ENCODE measurements at regions not wholly inside any gene's neighbourhood (a gene's known extent, or its start where the extent isn't known, plus 50 kb on each side); places are given as distances from the start of the nearest gene placed in this dataset.

DNA sequence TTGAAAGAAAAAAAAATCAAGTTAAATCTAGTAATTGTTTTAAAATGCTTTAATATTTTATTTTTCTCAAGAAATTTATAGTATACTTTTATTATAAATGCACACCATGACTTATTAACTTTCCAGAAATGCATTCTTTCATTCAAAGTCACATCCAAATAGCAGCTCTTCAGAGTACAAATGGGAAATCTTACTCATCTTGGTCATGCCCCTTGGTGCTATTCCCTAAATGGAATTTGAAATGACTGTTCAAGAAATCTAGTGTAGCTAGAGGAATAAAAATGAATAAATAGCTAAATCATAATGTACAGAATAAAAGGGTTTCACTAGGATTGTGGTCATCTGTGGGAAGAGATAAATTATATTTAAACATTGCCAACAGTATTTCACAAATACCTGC, 1139.7 kb downstream of the PCDH18 start:
- DNase-seq (ENCODE audit: low read depth, low spot score) (no peak), FAIRE-seq (no peak), ATAC-seq (no peak)
- intact Hi-C loops (cut with micrococcal nuclease; ENCODE audit: unreplicated experiment) (no loop called here), in situ Hi-C loops (cut with MboI) (no loop called here)
- H3K36me3 ChIP-seq (ENCODE audit: control insufficient read depth in 2 of 2, insufficient read depth in 2 of 2, low read length in 1 of 2): no peaks in the 10 kb centered on the region
- H3K4me1 ChIP-seq (ENCODE audit: control insufficient read depth, insufficient read depth, low read length): no peaks in the 10 kb centered on the region
- ChIA-PET CTCF (interaction anchor here (1.3 to 1.7 kb wide), 2 partner anchors 8 to 21 kb away, joined by 3 to 5 read pairs; no protein-coding TSS in a partner anchor), SMC1A (ENCODE audit: uncharacterized antibody, unreplicated experiment) (no interaction called here), RAD21 (ENCODE audit: unreplicated experiment) (no interaction called here), POLR2A (no interaction called here)
- H3K27me3 ChIP-seq (replicated peaks in 1 of 2; ENCODE audit: control insufficient read depth in 2 of 2, insufficient read depth in 2 of 2, low read length in 1 of 2): no peaks in the 10 kb centered on the region
- TF ChIP-seq ATF7 (IDR thresholded peaks at IDR 0.05; ENCODE audit: low read depth) (no peak), EGR1 (IDR thresholded peaks at IDR 0.05; ENCODE audit: borderline replicate concordance in 1 of 2, low read depth in 2 of 2, low read length in 2 of 2) (no peak), ZNF384 (IDR thresholded peaks at IDR 0.05; ENCODE audit: borderline replicate concordance, low read depth, low read length) (no peak), MYB (IDR thresholded peaks at IDR 0.05; ENCODE audit: borderline replicate concordance, low read depth, low read length) (no peak), JUNB (IDR thresholded peaks at IDR 0.05) (no peak), CREM (IDR thresholded peaks at IDR 0.05; ENCODE audit: low read depth) (no peak), HDAC6 (IDR thresholded peaks at IDR 0.05; ENCODE audit: unreplicated experiment) (no peak), SIX5 (IDR thresholded peaks at IDR 0.05; ENCODE audit: low read depth, low read length, severe bottlenecking) (no peak), EP300 (IDR thresholded peaks at IDR 0.05; ENCODE audit: borderline replicate concordance in 1 of 2, control insufficient read depth in 1 of 2, low read depth in 2 of 2, low read length in 2 of 2) (no peak)
- TF ChIP-seq, protein P1, sequence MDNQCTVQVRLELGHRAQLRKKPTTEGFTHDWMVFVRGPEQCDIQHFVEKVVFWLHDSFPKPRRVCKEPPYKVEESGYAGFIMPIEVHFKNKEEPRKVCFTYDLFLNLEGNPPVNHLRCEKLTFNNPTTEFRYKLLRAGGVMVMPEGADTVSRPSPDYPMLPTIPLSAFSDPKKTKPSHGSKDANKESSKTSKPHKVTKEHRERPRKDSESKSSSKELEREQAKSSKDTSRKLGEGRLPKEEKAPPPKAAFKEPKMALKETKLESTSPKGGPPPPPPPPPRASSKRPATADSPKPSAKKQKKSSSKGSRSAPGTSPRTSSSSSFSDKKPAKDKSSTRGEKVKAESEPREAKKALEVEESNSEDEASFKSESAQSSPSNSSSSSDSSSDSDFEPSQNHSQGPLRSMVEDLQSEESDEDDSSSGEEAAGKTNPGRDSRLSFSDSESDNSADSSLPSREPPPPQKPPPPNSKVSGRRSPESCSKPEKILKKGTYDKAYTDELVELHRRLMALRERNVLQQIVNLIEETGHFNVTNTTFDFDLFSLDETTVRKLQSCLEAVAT (IDR thresholded peaks at IDR 0.05): no peak
- TF ChIP-seq, protein P2, sequence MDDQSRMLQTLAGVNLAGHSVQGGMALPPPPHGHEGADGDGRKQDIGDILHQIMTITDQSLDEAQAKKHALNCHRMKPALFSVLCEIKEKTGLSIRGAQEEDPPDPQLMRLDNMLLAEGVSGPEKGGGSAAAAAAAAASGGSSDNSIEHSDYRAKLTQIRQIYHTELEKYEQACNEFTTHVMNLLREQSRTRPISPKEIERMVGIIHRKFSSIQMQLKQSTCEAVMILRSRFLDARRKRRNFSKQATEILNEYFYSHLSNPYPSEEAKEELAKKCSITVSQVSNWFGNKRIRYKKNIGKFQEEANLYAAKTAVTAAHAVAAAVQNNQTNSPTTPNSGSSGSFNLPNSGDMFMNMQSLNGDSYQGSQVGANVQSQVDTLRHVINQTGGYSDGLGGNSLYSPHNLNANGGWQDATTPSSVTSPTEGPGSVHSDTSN (IDR thresholded peaks at IDR 0.05; ENCODE audit: insufficient replicate concordance, low read depth, low read length): no peak
- no peak overlapping the region for H3K4me2 ChIP-seq (ENCODE audit: control insufficient read depth, insufficient read depth)
- H3K4me3 ChIP-seq: no peak overlapping the region
- BruUV-seq (replicated peaks): no TSS peak
- no peak overlapping the region for H3K27ac ChIP-seq (ENCODE audit: control insufficient read depth, insufficient read depth)
- no peaks in the 10 kb centered on the region for H4K20me1 ChIP-seq (ENCODE audit: control insufficient read depth, insufficient read depth)
- no peaks in the 10 kb centered on the region for H3K79me2 ChIP-seq (ENCODE audit: control insufficient read depth, insufficient read depth, low read length)
- no peak overlapping the region for H3K9ac ChIP-seq (ENCODE audit: control insufficient read depth, insufficient read depth, low read length)
- no peaks in the 10 kb centered on the region for H3K9me3 ChIP-seq (replicated peaks; ENCODE audit: control insufficient read depth, insufficient read depth, low read length)
- no peak overlapping the region for H2AFZ ChIP-seq (ENCODE audit: control insufficient read depth, low read depth, low read length)
